Panc1 (cell line): ENCODE measurements at regions not wholly inside any gene's neighbourhood (a gene's known extent, or its start where the extent isn't known, plus 50 kb on each side); places are given as distances from the start of the nearest gene placed in this dataset.

ENCODE experiments used
- ATAC-seq: fragments of 200-7000 bp; cut with Tn5 transposase; 2 replicates; pipeline ENCODE4 v1.9.1; 2020; ENCODE audit warnings: mild to moderate bottlenecking, moderate library complexity
- BruUV-seq: library from RNA; stranded (reverse); fragments of 400-500 nt; replicated peaks from 2 replicates; lab custom pipeline; 2021; lab: Mats Ljungman, UMichigan
- CTCF ChIA-PET: fragments of 300-600 bp; sonication (Branson Sonifier 250); formaldehyde crosslinking; loops from one replicate; lab custom pipeline; 2022; ENCODE audit warnings: antibody characterized with exemption; lab: Charles Lee
- POLR2A ChIA-PET: fragments of 300-600 bp; sonication (Branson Sonifier 250); formaldehyde crosslinking; loops from one replicate; lab custom pipeline; 2022; ENCODE audit warnings: antibody characterized with exemption; lab: Charles Lee
- DNase-seq: peaks from one replicate; pipeline ENCODE4 v3.0.0-alpha.2; 2010; ENCODE audit warnings: low read depth, low spot score
- H3K27ac ChIP-seq: 2 replicates; pipeline ENCODE4 v1.5.1; 2011; ENCODE audit warnings: mild to moderate bottlenecking, low read length, inconsistent platforms
- H3K27me3 ChIP-seq: fragments of 200-500 bp; sonication (Bioruptor generic); 2 replicates; pipeline ENCODE4 v1.6.0; 2014; ENCODE audit warnings: low read length, inconsistent platforms; ENCODE audit not compliant: control insufficient read depth, insufficient read depth
- H3K36me3 ChIP-seq: fragments of 200-500 bp; sonication (Bioruptor generic); 2 replicates; pipeline ENCODE4 v1.5.1; 2014; ENCODE audit warnings: inconsistent platforms, mild to moderate bottlenecking, low read length, moderate library complexity; ENCODE audit not compliant: control insufficient read depth, insufficient read depth
- H3K4me1 ChIP-seq: 2 replicates; pipeline ENCODE4 v1.5.1; 2011; ENCODE audit warnings: inconsistent platforms, mild to moderate bottlenecking, low read length, moderate library complexity; ENCODE audit not compliant: control insufficient read depth, insufficient read depth
- H3K4me3 ChIP-seq, 2 experiments: 2 replicates each; pipeline ENCODE4 v1.5.1; 2011 to 2012; ENCODE audit warnings: low read depth in 2 of 2, low read length in 2 of 2, mild to moderate bottlenecking in 2 of 2, inconsistent platforms in 1 of 2, moderate library complexity in 1 of 2
- H3K9me3 ChIP-seq: fragments of 200-500 bp; sonication (Bioruptor generic); 2 replicates; pipeline ENCODE4 v1.5.1; 2014; ENCODE audit warnings: low read depth, mild to moderate bottlenecking, inconsistent platforms, low read length, moderate library complexity; ENCODE audit not compliant: control insufficient read depth, insufficient read depth
- POLR2AphosphoS5 ChIP-seq: IDR thresholded peaks from 2 replicates; pipeline ENCODE4 v1.6.1; 2012; ENCODE audit warnings: mild to moderate bottlenecking, low read depth, low read length, moderate library complexity
- SIN3A ChIP-seq: IDR thresholded peaks from 2 replicates; pipeline ENCODE4 v1.6.1; 2012; ENCODE audit warnings: low read depth, mild to moderate bottlenecking, low read length, moderate library complexity, borderline replicate concordance; ENCODE audit not compliant: insufficient read depth
- TCF7L2 ChIP-seq: IDR thresholded peaks from 2 replicates; pipeline ENCODE4 v1.6.1; 2011; ENCODE audit warnings: mild to moderate bottlenecking, low read depth, low read length, inconsistent platforms
- in situ Hi-C: cut with HindIII; loops from 2 replicates; pipeline ENCODE4 v1.10.0; 2016; ENCODE audit warnings: low sequenced_read_pairs, low pct_unique_long_range_greater_than_20kb
- intact Hi-C: fragments of 100-400 bp; cut with micrococcal nuclease; formaldehyde crosslinking; loops from one replicate; pipeline ENCODE4 v1.10.0; 2022; ENCODE audit not compliant: unreplicated experiment
- TF ChIP-seq, protein P1 (sequence below), 2 experiments: IDR thresholded peaks; 2 replicates each; pipeline ENCODE4 v1.6.1; 2011 to 2012; ENCODE audit warnings: low read depth in 2 of 2, control low read depth in 1 of 2, low read length in 1 of 2, mild to moderate bottlenecking in 1 of 2, moderate library complexity in 1 of 2; ENCODE audit not compliant: insufficient read depth in 1 of 2
- TF ChIP-seq, protein P2 (sequence below): fragments of 450-650 bp; IDR thresholded peaks from 2 replicates; pipeline ENCODE4 v1.5.1; 2017; ENCODE audit warnings: mild to moderate bottlenecking

DNA sequence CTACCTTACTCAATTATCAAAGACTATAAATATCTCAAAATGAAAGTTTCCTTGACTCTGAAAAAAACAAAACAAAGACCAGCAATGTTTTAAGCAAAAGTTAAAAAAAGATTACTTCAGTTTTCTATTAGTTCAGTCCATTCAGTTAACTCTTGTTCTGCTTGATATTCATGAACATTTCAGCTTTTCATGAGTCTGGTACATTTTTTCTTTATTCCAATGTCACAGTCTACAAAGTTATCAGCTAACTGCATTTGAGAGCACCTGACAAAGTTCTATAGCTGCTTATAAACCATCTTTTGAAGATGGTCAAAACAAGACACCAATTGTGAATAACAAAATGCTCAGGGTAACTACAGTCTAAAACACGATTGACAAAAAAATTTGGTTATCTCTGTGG lies 156.1 kb upstream of the NOX3 start:
- BruUV-seq = no TSS peak
- H3K27me3 ChIP-seq = no peaks in the 10 kb centered on the region
- H3K4me1 ChIP-seq = no peaks in the 10 kb centered on the region
- no peaks in the 10 kb centered on the region for H3K36me3 ChIP-seq
- POLR2A ChIA-PET = no interaction called here
- DNase-seq (no peak), ATAC-seq (no peak)
- CTCF ChIA-PET = no interaction called here
- peaks cover 18% of the 10 kb centered on the region for H3K9me3 ChIP-seq
- TF ChIP-seq, protein P1, sequence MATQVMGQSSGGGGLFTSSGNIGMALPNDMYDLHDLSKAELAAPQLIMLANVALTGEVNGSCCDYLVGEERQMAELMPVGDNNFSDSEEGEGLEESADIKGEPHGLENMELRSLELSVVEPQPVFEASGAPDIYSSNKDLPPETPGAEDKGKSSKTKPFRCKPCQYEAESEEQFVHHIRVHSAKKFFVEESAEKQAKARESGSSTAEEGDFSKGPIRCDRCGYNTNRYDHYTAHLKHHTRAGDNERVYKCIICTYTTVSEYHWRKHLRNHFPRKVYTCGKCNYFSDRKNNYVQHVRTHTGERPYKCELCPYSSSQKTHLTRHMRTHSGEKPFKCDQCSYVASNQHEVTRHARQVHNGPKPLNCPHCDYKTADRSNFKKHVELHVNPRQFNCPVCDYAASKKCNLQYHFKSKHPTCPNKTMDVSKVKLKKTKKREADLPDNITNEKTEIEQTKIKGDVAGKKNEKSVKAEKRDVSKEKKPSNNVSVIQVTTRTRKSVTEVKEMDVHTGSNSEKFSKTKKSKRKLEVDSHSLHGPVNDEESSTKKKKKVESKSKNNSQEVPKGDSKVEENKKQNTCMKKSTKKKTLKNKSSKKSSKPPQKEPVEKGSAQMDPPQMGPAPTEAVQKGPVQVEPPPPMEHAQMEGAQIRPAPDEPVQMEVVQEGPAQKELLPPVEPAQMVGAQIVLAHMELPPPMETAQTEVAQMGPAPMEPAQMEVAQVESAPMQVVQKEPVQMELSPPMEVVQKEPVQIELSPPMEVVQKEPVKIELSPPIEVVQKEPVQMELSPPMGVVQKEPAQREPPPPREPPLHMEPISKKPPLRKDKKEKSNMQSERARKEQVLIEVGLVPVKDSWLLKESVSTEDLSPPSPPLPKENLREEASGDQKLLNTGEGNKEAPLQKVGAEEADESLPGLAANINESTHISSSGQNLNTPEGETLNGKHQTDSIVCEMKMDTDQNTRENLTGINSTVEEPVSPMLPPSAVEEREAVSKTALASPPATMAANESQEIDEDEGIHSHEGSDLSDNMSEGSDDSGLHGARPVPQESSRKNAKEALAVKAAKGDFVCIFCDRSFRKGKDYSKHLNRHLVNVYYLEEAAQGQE (IDR thresholded peaks at IDR 0.05; ENCODE audit: insufficient read depth in 1 of 2, low read depth in 2 of 2, low read length in 1 of 2) = no peak
- no peak for TF ChIP-seq POLR2AphosphoS5
- TF ChIP-seq, protein P2, sequence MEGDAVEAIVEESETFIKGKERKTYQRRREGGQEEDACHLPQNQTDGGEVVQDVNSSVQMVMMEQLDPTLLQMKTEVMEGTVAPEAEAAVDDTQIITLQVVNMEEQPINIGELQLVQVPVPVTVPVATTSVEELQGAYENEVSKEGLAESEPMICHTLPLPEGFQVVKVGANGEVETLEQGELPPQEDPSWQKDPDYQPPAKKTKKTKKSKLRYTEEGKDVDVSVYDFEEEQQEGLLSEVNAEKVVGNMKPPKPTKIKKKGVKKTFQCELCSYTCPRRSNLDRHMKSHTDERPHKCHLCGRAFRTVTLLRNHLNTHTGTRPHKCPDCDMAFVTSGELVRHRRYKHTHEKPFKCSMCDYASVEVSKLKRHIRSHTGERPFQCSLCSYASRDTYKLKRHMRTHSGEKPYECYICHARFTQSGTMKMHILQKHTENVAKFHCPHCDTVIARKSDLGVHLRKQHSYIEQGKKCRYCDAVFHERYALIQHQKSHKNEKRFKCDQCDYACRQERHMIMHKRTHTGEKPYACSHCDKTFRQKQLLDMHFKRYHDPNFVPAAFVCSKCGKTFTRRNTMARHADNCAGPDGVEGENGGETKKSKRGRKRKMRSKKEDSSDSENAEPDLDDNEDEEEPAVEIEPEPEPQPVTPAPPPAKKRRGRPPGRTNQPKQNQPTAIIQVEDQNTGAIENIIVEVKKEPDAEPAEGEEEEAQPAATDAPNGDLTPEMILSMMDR = no peak
- TF ChIP-seq TCF7L2 = no peak
- no peak for TF ChIP-seq SIN3A
- in situ Hi-C loops (no loop called here), intact Hi-C loops (no loop called here)
- H3K4me3 ChIP-seq = no peak overlapping the region
- no peak overlapping the region for H3K27ac ChIP-seq

DNA sequence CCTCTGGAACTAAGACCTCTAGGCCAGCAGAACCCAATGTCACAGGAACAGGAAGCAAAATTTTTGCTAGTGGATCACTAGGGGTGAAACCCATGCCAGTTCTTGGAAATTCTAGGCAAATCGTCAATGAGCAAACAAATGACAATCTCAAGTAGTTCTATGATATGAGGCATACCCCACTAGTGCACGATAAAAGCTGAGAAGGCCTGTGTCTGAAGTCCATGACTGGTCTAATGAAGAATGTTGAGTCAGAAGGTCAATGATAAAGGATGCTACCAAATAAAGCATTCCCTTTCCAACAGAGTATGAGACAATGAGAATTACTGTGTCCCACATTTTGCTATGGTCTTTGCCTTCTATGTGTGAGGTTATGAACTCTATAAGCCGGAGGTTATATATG lies 149.4 kb upstream of the NOX3 start:
- Histone ChIP-seq H3K9me3 (peaks cover 5% of the 10 kb centered on the region; the same call in 1 of the 2 replicates), H3K36me3 (no peaks in the 10 kb centered on the region), H3K27me3 (no peaks in the 10 kb centered on the region), H3K4me1 (no peaks in the 10 kb centered on the region), H3K4me3 (no peak overlapping the region), H3K27ac (no peak overlapping the region)
- POLR2A ChIA-PET = no interaction called here
- no TSS peak for BruUV-seq
- TF ChIP-seq TCF7L2 (no peak), SIN3A (no peak), POLR2AphosphoS5 (no peak)
- TF ChIP-seq, protein P1 (IDR thresholded peaks at IDR 0.05; ENCODE audit: insufficient read depth in 1 of 2, low read depth in 2 of 2, low read length in 1 of 2) = no peak
- TF ChIP-seq, protein P2 = no peak
- CTCF ChIA-PET = no interaction called here
- ATAC-seq = no peak
- intact Hi-C loops = no loop called here
- in situ Hi-C loops = no loop called here
- DNase-seq = no peak
